ENCODE measurements at regions not wholly inside any gene's neighbourhood (a gene's known extent, or its start where the extent isn't known, plus 50 kb on each side); places are given as distances from the start of the nearest gene placed in this dataset.
A peak's percentile ranks its signal among the peaks of the same experiment; 100 is the strongest.
"Not testable (repeated sequence)": the region's sequence is repeated elsewhere in the genome, so short reads cannot be mapped to it uniquely, and the experiment has no call there.

DNA sequence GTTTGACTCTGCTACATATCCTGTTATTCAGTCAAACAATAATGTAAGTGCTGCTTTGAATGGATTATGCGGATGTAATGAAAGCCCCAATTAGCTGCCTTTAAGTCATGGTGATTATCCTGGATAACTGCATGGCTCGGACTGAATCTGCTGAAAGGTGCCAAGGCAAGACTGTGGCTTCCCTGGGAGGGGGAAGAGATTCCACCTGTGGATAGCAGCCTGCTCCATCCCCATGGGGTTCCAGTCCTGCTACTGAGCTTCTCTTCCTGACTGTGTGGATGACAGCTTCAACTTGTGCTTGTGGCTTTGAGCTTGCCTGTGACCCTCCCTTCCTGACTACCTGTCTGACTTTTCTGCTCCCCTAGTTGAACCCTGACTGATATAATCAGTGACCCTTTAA lies 540.0 kb upstream of the GYPC start:
- DNase-seq = no peak

DNA sequence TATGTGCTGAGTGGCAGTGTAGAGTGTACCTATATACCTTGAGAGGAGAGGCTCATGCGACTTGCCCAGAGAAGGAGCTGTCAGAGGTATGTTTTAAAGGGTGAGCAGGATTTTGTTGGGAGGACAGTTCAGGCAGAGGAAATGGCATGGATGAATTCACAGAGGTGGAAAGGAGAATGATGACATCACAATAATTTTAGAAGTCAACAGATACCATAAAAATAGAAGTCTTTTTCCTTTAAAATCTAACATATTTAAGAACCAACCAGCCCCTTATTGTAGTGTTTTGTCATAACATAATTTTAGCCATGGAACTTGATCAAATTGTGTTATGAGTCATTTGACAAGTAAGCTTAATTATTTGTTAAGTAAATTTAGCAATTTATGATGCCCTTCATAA lies 538.1 kb upstream of the GYPC start:
- DNase-seq = no peak

DNA sequence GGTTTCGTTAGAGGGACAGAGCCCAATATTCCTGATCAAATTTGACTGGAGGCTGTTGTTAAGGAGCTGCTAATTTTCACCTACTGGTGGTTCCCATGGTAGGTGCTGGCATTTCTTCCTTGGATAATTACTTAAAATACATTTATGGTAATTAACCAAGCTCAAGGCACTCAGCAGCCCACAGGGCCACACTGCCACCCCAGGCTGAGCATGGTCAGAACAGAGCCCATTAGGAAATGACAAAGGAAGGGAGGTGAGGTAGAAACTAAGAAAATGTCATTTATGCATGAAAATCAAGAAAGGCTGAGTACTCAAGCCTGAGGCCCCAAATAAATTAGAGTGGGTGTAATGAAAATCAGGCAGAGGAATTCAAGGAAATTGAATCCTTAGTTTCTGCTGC lies 510.2 kb upstream of the GYPC start:
- no peak for DNase-seq

DNA sequence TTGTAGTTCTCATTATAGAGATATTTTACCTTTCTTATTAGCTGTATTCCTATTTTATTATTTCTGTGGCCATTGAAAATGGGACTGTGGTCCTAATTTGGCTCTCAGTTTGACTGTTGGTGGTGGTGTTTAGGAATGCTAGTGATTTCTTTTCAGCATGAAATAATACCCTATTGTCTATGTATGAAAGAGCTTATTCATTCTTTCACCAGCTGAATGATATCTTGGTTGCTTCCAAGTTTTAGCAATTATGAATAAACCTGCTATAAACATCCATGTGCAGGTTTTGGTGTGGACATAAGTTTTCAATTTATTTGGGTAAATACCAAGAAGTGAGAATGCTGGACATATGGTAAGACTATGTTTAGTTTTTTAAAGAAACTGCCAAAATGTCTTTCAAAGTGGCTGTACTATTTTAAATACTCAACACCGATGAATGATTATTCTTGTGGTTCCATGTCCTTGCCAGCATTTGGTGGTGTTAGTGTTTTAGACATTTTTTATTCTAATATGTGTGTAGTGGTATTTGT lies 501.6 kb upstream of the GYPC start:
- no peak for DNase-seq

DNA sequence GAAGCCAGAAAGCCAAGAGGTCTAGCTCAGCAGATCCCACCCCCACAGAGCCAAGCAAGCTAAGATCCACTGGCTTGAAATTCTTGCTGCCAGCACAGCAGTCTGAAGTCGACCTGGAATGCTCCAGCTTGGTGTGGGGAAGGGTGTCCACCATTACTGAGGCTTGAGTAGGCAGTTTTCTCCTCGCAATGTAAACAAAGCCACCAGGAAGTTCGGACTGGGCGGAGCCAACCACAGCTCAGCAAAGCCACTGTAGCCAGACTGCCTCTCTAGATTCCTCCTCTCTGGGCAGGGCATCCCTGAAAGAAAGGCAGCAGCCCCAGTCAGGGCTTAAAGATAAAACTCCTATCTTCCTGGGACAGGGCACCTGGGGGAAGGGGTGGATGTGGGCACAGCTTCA lies 495.0 kb upstream of the GYPC start:
- not testable (repeated sequence) for DNase-seq

DNA sequence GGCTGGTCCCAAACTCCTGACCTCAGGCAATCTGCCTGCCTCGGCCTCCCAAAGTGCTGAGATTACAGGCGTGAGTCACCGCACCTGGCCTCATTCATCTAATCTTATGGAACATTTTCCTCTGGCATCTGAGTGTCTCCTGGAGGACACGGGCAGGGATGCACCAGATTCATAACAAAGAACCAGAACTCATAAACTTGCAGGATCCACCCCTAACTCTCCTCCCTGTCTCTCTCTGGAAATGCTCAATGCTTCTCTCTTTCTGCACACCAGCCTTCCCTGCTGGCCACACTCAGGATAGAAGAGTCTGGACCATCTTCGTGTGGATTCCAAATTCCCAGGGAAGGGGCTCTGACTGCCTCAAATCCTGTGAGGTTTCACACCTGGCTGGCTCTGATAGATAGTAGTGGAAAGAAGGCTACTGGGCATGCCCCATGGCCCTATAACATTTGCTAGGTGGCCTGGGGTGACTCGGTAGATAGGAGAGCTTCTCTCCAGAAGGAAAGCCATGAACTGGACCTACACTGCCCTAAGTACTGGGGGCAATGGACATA lies 483.2 kb upstream of the GYPC start:
- no peak for DNase-seq

DNA sequence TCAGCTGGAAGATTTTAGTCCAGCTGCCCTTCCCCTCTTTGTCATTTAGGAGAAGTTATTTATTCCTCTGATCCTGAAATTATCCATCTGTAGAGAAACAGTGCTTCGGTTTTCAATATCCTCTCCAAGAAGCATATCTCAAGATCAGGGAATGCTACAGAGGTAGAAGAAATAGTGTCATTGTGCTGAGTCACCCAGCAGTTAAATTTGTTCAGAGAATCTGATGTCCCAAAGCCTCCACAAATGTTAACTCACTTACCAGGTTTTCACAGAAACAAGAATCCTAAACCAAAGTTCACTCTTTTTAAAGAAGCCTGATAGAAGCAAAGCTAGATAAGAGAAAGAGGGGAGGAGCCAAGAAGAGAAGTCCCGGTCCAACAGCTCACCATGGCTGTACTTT lies 480.7 kb upstream of the GYPC start:
- DNase-seq = no peak

DNA sequence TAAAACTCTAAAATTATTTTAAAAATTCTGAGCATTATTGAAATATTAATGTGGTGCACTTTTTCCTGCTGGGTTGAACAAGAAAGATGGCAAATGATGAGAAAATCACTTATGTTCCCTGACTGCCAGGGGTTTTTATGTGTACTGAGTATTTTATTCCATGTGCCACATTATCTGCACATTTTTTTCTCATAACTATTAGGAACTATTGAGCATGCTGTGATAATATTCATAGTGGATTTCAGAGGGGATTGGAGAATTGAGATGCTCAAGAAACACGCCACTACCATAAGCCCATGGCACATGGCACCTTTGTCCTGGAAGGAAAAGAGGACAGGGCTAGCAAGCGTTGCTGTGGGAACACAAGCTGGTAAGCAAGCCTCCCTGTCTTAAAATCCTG lies 478.5 kb upstream of the GYPC start:
- DNase-seq = no peak

DNA sequence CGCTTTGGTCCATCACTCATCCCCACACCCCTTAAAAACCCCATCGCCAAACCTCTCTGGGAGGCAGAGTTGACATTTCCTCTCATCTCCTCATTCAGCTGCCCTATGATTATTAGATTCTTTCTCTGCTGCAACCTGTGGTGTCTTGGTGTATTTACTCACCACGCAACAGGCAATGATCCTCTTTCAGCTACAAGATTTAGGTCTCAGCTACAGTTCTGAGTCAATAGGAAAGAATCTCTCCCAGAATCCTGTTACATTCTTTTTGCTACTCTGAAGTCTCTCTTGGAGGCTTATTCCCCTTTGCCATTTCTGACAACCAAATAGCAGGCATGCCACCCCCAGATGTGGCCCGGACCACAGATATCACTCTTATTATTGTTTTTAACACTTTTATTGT lies 468.3 kb upstream of the GYPC start:
- DNase-seq = no peak

DNA sequence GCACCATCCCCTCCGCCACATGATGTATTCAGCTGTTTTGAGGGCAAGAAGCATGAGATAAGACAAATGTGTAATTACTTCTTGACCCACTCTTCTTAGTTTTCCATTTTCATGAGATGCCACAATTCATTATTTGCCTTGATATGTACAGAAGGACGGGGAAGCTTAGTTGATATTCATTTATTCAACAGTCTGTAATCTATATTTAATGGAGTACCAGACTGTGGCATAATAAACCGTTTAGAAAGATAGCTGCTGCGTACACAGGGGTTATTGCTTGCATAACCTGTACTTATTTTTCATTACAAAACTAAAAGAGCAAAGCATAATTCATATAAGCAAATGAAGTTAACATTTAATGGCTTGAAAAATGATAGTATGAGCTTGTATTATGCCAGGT lies 466.4 kb upstream of the GYPC start:
- DNase-seq = no peak

DNA sequence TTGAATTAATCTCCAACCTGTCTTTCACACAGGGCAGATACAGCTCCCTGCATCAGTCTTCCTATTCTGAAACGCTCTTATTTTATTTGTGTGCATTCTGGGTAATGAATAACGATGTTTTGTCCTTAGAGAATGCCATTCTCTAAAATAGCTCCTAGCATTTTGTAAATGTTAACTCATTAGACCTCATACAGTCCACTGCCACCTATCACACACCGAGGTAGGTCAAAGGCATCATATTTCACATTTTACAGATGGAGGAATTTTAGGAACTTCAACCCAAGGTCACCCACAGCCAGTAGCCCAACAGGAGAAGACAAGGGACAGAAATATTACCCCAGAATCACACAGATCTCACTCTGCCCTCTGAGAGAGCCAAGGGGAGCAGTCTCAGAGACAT lies 455.4 kb upstream of the GYPC start:
- DNase-seq = no peak

DNA sequence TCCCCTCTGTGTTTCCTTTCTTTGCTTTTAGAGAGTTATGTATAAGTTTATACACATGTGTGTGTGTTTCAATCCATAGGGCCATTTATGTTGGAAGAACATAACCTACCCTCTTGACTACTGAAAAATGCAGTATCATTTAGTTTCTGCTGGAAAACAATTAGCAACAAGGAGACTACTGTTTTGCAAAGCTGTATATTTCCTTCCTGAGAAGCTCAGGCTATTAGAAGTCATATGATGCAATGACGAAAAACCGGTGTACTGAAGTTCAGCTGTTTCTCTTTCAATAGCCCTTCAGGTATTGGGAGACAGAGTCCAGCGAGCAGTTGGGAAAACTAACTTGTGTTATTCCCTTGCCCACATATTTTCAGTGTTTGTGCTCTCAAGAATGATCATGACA lies 447.7 kb upstream of the GYPC start:
- DNase-seq = no peak

DNA sequence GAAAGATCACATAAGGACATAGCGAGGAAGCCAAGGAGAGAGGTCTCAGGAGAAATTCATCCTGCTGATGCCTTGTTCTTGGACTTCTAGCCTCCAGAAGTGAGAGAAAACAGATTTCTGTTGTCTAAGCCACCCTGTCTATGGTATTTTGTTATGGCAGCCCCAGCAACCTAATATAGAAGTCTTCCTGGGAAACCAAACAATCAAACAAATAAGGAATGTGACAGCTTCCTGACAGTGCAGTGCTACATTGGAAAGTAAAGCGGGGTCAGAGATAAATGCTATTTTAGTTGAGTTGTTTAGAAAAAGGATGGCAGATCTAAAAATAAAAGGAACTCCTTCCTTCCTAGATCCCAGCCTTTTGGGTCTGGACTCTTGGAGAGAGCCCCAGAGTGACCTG lies 443.2 kb upstream of the GYPC start:
- DNase-seq = no peak

DNA sequence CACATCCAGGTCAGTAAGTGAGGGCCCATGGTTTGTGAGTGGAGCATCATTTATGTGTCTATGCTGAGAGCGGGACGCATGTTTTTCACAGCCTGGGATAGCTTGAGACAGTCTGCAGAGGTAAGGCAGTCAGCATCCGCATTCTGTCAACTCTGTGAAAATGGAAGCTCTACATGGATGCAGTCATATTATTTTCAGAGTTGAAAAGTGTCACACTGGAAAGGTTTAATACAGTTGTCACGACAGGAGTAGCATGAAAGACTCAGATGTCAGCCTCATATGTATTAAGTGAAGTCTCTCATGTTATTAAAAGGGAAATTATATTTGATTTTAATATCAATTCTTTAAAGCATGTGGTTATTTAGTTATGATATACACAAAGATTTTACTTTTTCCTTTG lies 436.9 kb upstream of the GYPC start:
- DNase-seq = no peak

DNA sequence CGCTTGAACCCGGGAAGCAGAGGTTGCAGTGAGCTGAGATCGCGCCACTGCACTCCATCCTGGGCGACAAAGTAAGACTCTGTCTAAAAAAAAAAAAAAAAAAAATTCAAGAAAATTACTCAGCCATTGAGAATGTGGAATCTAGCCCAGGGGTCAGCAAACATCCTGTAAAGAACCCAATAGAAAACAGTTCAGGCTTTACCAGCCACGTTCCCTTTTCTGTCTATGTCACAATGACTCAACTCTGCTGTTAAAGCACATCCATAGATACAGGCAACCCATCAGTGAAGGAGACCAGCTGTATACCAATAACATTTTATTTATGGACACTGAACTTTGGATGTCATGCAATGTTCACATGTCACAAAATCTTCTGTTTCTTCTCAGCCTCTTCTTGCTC lies 435.6 kb upstream of the GYPC start:
- DNase-seq = no peak

DNA sequence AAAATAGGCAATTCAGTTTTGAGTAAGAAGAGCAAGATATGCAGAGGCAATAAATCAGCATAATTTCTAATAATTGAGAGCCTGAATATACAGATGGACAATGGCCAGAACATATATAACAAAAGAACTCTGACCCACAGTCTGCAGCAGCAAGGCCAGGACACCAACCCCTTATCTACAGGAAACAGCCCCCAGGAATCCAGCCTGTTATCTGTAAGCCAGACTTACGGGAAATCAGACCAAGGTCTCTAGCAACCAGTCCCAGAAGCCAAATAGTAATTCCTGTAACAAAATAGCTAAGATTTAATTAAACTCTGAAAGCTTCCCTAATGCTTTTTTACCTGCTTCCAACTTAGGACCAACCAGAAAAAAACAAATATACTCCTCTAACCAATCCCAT lies 434.5 kb upstream of the GYPC start:
- no peak for DNase-seq

DNA sequence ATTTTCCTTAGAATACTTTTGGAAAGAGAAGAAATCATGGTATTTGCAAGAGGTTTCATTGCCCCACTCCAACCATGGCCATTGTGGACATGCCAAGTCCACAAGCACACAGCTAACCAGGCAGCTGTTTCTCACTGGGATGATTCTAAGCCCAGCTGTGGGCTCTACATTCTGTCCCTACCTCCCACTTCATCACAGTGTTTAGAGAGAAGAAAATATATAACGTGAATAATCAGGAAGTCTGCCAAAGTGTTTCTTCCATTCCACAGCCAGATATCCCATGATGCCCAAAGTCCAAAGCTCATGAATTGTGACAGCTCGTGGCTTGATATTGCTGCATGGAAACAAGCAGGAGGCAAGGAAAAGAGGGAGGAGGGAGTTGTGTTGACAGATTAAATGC lies 433.7 kb upstream of the GYPC start:
- DNase-seq = no peak

DNA sequence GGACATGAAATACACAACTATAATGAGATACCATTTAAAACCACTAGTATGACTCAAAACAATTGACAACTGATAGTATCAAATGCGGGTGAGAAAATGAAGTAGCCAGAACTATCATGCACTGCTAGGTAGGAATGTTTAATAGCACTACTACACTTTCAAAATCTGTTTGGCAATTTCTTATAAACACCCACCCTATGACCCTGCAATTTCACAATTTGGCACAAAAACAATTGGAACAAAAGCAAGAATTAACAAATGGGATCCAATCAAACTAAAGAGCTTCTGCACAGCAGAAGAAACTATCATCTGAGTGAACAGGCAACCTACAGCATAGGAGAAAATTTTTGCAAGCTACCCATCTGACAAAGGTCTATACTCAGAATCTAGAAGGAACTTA lies 431.2 kb upstream of the GYPC start:
- no peak for DNase-seq

DNA sequence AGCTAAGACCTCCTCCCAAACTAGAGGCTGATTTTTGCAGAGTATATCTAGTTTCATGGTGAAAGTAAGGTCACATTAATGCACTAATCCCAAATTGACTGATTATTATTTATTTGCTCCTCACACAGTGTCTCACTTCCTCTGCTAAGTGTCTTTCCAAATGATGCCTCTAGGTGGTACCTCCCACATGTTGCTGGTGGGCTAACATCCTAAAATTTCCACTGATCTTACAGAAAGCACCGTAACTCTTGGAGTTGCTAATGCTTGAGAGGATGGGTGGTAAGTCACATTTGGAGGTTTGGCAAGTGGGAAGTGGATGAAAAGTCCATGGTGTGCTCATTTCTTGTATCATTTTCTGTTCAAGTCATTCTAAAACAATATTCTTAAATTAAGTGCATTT lies 428.7 kb upstream of the GYPC start:
- DNase-seq = no peak

DNA sequence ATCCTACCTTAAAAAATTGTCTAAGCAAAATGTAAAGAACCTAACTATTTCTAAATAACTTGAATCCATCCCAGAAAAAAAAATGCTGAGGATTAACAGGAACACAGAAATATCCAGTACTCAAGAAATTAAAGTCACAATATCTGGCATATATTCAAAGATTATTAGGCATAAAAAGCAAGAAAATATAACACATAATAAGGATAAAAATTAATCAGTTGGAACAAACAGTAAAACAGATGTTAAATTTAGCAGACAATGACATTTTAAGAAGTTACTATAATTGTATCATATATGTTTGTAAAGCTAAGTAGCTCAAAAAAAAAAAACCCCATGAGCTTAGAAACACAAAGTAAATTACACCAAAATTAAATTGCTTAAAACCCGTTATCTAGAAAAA lies 427.4 kb upstream of the GYPC start:
- DNase-seq = no peak

DNA sequence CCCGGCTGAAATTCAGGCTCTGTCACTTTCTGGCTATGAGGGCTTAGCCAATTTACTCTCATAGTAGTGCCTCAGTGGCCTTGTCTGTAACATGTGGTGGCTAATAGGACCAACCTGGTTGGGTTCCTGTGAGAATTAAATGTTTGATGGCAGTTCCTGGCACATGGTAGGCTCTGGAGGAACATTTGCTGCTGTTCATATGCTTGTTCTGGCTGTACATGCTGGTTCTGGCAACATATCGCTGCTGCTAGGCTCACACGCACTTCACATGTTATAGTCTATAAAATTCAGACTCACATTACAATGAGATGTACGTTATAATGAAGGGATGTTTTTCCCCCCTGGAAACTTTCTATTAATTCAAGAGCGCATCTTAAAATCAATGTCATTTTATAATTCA lies 417.7 kb upstream of the GYPC start:
- no peak for DNase-seq

DNA sequence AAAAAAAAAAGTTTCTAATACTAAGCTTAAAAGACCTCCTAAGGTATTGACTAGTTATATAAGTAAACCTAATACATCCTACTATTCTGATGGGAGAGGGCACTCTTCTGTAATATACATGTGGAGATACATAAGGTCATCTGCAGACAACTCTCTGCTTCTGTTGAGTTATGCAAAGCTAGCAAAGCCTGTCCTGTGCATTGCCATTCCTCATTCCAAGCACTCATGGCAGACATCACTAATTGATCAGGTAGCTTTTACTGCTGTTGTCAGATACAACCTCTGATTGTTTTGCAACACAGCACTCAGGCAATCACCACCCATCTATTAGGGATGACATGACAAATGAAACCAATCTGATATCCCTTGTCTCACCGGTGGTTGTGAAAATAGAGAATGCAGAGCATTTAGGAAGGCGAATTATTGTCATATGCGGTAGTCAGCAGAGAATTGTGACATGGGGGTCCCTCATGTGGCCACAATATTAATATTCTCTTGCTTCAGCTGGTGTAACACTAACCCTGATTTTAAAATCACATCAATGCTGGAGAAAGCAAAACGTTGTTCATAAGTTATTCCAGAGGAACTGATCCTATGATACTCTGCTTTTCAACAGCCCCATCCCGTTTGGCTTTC lies 416.5 kb upstream of the GYPC start:
- DNase-seq = no peak

DNA sequence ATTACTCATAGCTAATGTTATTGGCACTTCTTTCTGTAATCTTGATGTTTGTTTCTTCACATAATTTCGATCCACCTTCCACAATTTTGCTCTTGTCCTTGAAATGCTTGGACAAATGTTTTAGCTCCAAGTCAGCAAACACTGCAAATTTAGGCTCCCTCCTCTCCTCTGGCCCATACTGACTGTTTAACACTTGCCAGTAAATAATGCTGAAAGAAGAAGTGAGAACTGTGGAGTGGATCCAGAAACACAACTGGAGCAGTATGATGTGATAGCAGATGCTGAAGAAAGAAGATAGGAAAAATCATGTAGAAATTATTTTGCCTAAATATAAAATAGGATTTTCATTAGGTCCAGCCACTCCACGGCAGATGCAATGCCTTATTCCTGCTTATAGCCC lies 415.0 kb upstream of the GYPC start:
- DNase-seq = no peak

DNA sequence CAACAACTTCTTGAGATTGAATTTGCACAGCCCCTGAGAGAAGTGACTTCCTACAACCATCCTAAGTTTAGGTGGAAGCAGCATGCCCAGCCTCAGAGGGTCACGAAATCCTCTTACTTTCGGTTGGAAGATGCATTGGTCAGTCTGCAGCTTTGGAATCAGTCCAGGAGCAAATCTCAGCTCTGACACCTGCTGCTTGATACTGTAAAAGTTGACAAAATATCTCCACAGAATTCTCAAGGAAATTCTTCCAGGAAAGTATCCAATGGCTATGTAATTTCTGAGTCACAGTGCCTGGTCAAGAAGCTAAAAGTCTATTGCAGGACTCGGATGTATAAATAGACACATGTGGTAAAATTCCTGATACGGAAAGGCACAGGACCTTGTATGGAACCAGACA lies 414.5 kb upstream of the GYPC start:
- no peak for DNase-seq

DNA sequence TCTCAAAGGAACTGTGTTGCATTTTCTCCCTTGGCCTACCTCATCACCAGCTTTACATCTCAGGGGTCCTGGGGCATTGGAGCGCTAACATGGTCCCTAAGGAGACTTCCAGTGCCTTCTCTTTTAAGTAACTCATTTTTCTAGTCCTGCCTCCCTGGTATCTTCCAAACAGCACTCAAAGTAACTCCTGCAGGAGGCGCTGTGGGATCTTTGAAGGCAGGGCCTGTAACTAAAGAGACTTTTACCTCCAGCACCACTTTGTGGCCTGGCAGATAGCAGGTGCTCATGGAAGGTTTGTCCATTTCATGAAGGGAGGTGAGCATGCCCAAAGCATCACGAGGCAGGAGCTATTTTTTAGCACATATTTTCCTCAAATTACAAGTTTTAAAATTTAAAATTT lies 411.0 kb upstream of the GYPC start:
- DNase-seq = peak; percentile 33

Data from NCI-H1694 treated with DMSO at 0.1 percent for 48 hours (cell line).